ENCODE measurements at regions not wholly inside any gene's neighbourhood (a gene's known extent, or its start where the extent isn't known, plus 50 kb on each side); places are given as distances from the start of the nearest gene placed in this dataset.

DNA sequence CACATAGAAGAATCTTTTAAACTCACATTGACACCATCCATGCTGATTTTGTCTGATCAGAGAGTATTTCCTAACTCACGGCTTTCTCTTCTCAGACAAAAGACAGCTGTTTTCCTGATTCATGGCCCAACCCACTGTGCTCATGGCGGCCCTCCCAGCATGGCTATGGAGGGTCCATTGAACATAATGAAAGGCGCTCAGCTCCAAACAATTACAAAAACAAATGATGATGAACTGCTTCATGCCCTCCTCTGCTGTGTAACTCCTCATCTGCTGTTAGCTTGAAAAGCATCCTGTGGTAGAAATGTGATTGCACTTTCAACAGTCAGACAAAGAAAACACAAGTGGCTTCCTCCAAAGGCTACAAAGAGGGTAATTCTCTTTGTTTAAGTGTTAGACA, 673.8 kb downstream of the PRELID2 start:
- Mint-ChIP-seq H3K27ac (ENCODE audit: unreplicated experiment) (no peak overlapping the region), H3K9me3 (ENCODE audit: unreplicated experiment) (no peaks in the 10 kb centered on the region), H3K27me3 (ENCODE audit: insufficient read depth, unreplicated experiment) (no peaks in the 10 kb centered on the region), H3K4me1 (ENCODE audit: low read depth, unreplicated experiment) (peaks cover 12% of the 10 kb centered on the region), H3K4me3 (ENCODE audit: unreplicated experiment) (no peak overlapping the region), H3K36me3 (ENCODE audit: insufficient read depth, unreplicated experiment) (peaks cover 5% of the 10 kb centered on the region)
- CTCF ChIA-PET, result no interaction called here
- intact Hi-C loops (cut with micrococcal nuclease; ENCODE audit: unreplicated experiment), result no loop called here
- no peaks in the 10 kb centered on the region for H3K9me3 ChIP-seq
- DNase-seq, result no peak
- TF ChIP-seq, protein P1, sequence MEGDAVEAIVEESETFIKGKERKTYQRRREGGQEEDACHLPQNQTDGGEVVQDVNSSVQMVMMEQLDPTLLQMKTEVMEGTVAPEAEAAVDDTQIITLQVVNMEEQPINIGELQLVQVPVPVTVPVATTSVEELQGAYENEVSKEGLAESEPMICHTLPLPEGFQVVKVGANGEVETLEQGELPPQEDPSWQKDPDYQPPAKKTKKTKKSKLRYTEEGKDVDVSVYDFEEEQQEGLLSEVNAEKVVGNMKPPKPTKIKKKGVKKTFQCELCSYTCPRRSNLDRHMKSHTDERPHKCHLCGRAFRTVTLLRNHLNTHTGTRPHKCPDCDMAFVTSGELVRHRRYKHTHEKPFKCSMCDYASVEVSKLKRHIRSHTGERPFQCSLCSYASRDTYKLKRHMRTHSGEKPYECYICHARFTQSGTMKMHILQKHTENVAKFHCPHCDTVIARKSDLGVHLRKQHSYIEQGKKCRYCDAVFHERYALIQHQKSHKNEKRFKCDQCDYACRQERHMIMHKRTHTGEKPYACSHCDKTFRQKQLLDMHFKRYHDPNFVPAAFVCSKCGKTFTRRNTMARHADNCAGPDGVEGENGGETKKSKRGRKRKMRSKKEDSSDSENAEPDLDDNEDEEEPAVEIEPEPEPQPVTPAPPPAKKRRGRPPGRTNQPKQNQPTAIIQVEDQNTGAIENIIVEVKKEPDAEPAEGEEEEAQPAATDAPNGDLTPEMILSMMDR (IDR thresholded peaks at IDR 0.05; ENCODE audit: insufficient read depth in 1 of 2, low read depth in 1 of 2, low read length in 1 of 2, severe bottlenecking in 1 of 2, unreplicated experiment in 1 of 2), result no peak
- H3K27me3 ChIP-seq (replicated peaks; ENCODE audit: control insufficient read depth, insufficient read depth, low read length), result no peaks in the 10 kb centered on the region
- H3K4me3 ChIP-seq (ENCODE audit: low read depth, low read length), result no peak overlapping the region
- BruUV-seq (replicated peaks), result no TSS peak
- peaks cover 21% of the 10 kb centered on the region for H3K4me1 ChIP-seq
- POLR2A ChIA-PET, result no interaction called here
- H3K36me3 ChIP-seq (ENCODE audit: control insufficient read depth, insufficient read depth, low read length), result no peaks in the 10 kb centered on the region

DNA sequence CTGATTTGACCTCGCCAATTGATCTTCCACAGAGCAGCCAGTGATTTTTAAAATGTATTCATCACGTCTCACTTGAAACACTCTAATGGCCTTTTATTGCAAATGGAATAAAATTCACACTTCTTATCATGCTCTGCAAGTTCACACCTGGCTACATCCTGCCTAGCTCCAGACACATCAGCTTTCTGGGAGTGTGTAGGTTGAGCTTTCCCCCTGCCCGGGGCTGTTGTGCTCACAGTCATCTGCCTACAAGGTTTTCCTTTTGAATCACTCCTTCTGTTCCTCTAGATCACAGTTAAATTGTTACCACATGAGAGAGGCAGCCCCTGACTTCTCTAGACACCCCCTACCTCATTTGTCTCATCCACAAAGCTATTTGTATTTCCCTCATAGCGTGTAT, 674.5 kb downstream of the PRELID2 start:
- no peak for DNase-seq
- intact Hi-C loops (cut with micrococcal nuclease; ENCODE audit: unreplicated experiment), result no loop called here
- Histone ChIP-seq H3K27me3 (replicated peaks; ENCODE audit: control insufficient read depth, insufficient read depth, low read length) (no peaks in the 10 kb centered on the region), H3K36me3 (ENCODE audit: control insufficient read depth, insufficient read depth, low read length) (no peaks in the 10 kb centered on the region), H3K4me3 (ENCODE audit: low read depth, low read length) (no peak overlapping the region), H3K4me1 (peaks cover 21% of the 10 kb centered on the region), H3K9me3 (no peaks in the 10 kb centered on the region)
- CTCF ChIA-PET, result no interaction called here
- no peak overlapping the region for H3K27ac Mint-ChIP-seq (ENCODE audit: unreplicated experiment)
- H3K9me3 Mint-ChIP-seq (ENCODE audit: unreplicated experiment), result no peaks in the 10 kb centered on the region
- H3K27me3 Mint-ChIP-seq (ENCODE audit: insufficient read depth, unreplicated experiment), result no peaks in the 10 kb centered on the region
- no TSS peak for BruUV-seq (replicated peaks)
- H3K4me1 Mint-ChIP-seq (ENCODE audit: low read depth, unreplicated experiment), result peaks cover 12% of the 10 kb centered on the region
- H3K36me3 Mint-ChIP-seq (ENCODE audit: insufficient read depth, unreplicated experiment), result peaks cover 5% of the 10 kb centered on the region
- no peak overlapping the region for H3K4me3 Mint-ChIP-seq (ENCODE audit: unreplicated experiment)
- TF ChIP-seq, protein P1 (IDR thresholded peaks at IDR 0.05; ENCODE audit: insufficient read depth in 1 of 2, low read depth in 1 of 2, low read length in 1 of 2, severe bottlenecking in 1 of 2, unreplicated experiment in 1 of 2), result no peak
- POLR2A ChIA-PET, result no interaction called here

DNA sequence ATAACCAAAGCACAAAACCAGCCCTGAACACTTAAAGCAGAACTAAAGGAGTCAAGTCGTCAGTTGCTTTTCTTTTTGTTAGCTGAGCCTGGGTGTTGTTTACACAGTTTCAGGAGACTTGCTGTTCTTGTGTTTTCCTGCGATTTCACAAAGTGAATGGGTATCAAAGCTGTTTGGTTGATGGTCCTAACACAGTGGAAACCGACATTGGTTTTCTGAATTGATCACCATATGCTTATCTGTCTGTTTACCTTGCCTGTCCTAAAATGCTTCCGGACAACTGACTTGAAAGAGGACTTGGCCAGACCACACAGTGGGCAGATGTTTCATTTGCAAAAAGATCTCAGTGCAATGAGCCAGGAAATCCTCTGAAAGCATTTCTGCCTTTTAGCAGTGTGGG, 676.4 kb downstream of the PRELID2 start:
- H3K36me3 ChIP-seq (ENCODE audit: control insufficient read depth, insufficient read depth, low read length), result no peaks in the 10 kb centered on the region
- no peak overlapping the region for H3K4me3 ChIP-seq (ENCODE audit: low read depth, low read length)
- Mint-ChIP-seq H3K9me3 (ENCODE audit: unreplicated experiment) (no peaks in the 10 kb centered on the region), H3K4me1 (ENCODE audit: low read depth, unreplicated experiment) (peaks cover 5% of the 10 kb centered on the region), H3K27me3 (ENCODE audit: insufficient read depth, unreplicated experiment) (no peaks in the 10 kb centered on the region), H3K27ac (ENCODE audit: unreplicated experiment) (no peak overlapping the region), H3K4me3 (ENCODE audit: unreplicated experiment) (no peak overlapping the region), H3K36me3 (ENCODE audit: insufficient read depth, unreplicated experiment) (no peaks in the 10 kb centered on the region)
- TF ChIP-seq, protein P1 (IDR thresholded peaks at IDR 0.05; ENCODE audit: insufficient read depth in 1 of 2, low read depth in 1 of 2, low read length in 1 of 2, severe bottlenecking in 1 of 2, unreplicated experiment in 1 of 2), result no peak
- intact Hi-C loops (cut with micrococcal nuclease; ENCODE audit: unreplicated experiment), result no loop called here
- H3K9me3 ChIP-seq, result no peaks in the 10 kb centered on the region
- no peaks in the 10 kb centered on the region for H3K27me3 ChIP-seq (replicated peaks; ENCODE audit: control insufficient read depth, insufficient read depth, low read length)
- POLR2A ChIA-PET, result no interaction called here
- BruUV-seq (replicated peaks), result no TSS peak
- peaks cover 17% of the 10 kb centered on the region for H3K4me1 ChIP-seq
- CTCF ChIA-PET, result no interaction called here
- no peak for DNase-seq
